Stimulated activated CD4-positive, alpha-beta T cell treated with anti-CD3 and anti-CD28 coated beads, Interleukin-2, amount 100 ng/mL, for 4 hours (primary cell): ENCODE measurements at regions not wholly inside any gene's neighbourhood (a gene's known extent, or its start where the extent isn't known, plus 50 kb on each side); places are given as distances from the start of the nearest gene placed in this dataset.
"Not testable (repeated sequence)": the region's sequence is repeated elsewhere in the genome, so short reads cannot be mapped to it uniquely, and the experiment has no call there.

ENCODE experiments used
- DNase-seq: peaks from one replicate; pipeline ENCODE4 v3.0.0-alpha.2; 2020; ENCODE audit warnings: low read depth

DNA sequence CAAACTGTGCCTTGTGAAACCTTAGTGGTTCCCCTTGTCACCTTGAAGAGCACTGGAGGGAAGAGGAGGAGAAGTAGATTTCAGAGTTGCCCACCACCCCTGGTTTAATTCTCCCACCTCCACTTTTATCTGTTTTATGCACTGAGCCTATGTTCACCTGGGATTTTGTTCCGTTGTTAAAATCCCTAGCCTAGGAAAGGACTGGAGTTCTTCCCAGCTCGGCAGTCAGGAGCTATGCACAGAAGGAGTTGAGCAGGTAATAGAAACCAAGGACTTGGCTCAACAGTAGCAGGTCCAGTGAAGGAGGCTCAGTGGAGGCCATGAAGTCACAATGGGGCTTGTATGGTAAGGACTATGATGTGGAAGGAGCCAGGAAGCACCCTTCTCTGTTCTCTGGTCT, 182.4 kb upstream of the ADRA1D start:
- no peak for DNase-seq

DNA sequence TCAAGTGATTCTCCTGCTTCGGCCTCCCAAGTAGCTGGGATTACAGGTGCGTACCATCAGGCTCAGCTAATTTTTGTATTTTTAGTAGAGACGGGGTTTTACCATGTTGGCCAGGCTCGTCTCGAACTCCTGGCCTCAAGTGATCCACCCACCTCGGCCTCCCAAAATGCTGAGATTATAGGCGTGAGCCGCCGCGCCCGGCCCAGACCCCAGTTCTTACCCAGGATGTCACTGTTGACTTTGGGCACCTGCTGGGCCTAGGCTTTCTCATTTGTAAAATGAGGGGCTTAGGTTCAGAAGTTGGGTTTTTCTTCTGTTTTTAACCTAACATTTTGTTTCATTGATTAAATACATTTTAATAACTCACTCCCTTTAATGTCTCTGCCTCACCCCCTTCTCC, 181.7 kb upstream of the ADRA1D start:
- not testable (repeated sequence) for DNase-seq

DNA sequence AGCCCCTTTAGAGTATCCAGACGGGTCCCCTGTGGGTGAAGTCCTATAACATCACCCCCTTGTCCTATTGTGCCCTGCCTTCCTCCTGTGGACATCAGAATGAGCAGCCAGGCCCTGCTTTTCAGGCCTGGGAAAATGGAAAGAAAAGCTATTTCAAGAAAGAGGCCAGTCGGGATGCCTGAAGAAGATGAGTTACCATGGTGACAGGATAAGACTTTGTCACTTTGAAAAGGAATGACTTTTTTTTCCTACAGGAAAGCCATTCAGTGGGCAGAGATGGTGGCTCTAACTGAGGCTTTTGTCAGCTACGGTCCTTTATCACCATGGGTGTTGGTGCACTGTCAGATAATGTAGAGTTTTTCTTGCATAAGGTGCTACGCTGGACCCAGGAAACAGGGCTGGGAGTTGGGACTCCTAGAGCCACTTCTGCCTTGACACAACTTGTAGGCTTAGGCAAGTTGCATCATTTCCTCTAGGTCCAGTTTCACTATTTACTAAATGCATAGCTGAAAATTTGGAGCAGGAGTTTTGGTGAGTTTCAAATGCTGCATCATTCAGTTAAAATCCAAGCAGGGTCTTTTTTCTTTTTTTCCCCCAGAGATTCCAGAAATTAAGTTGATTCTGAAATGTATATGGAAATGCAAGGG, 179.0 kb upstream of the ADRA1D start:
- DNase-seq: no peak

DNA sequence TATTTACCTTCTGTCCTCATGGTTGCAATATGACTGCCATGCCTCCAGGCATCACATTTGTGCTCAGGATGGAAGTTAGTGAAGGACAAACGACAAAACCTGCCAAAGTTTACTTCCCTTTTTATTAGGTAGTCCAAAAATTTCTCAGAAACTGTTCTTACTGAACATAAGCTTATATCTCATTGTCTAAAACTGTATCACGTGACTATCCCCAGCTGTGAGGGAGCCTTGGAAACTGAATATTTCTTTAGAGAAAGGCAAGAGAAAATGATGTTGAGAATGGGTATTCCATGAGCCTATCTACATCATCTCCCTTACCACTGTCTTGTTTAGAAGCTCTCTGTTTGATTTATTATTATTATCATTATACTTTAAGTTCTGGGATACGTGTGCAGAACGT, 169.1 kb upstream of the ADRA1D start:
- DNase-seq: no peak

DNA sequence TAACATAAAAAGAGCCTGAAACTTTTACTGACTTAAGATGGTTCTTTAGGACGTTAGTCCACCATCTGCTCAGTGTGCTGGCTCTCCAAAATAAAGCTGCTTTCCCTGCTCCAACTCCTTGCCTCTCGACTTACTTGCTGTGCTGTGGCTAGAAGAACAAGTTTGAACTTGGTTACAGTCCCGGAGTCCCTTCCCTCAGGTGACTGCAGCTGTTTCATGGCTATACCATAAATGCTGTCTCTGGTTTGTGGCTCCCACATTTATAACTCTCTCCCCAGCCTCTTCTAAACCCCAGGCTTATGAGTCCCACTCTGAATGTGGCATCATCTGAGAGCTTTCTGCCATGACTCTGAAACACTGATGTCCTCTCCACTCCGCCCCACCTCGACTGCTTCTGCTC, 166.2 kb upstream of the ADRA1D start:
- no peak for DNase-seq

DNA sequence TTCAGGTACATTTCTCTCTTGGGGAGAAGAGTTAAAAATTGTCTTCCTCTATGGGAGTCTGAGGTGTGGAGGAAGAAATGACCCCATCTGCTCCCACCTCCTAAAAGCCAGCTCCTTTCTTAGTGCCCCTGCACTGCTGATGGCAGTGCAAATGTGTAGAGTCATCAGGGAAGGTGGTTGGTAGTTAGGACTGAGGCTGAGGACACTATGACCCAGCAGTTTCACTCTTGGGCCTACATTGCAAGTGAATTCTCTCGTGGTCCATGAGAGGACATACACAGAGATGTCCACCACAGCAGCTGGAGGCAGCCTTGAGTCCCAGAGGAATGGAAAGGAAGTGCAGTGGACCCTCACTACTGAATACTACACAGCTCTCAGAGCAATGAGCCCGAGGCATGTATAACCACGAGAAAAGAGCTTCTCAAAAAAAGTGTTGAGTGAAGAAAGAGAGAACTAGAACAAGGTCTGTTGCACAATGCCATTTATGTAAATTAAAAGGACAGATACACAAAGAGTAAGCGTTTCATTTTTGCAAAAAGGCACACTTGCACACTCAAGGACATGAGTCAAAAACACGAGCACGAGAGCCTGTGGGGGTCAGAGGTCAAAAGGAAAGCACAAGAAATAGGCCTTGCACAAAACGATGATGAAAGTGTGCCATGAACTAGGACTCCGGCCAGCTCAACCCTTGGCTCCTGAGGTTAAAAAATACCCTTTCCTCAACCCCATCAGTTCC, 164.4 kb upstream of the ADRA1D start:
- DNase-seq: no peak

DNA sequence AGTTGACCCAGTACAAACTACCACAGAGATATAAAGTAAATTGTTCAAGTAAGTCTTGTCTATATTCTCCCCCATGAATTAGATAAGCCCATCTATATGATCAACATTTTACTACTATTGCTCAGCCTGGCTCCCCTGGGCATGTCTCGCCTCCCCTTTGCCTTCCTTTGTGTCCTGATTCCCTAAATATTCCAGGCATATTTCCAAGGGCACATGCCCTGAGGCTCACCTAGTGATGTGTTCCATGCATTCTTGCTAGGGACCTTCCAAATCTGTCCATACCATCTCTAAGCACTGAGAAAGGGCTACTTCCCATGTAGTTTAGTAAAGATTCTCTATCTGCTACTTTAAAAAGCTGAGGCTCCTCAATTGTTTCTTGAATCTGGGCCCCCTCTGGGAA, 163.1 kb upstream of the ADRA1D start:
- DNase-seq: no peak

DNA sequence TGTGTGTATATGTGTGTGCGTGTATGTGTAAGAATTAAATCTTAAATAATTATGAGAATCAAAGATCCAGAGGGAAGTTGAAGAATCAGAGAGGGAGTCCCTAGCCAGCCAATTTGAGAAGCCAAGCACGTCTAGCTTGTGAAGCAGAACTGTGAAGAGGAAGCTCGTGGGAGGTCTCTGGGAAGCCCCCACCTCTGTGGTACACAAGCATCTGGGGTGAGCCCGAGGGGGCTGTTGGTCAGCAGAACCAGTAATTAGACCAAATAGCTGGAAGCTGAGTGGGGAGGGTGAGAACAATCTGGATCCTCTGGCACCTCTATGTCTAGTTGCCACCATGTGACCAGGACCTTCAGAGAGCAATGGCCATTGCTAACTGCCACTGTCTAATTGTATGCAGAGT, 162.7 kb upstream of the ADRA1D start:
- no peak for DNase-seq

DNA sequence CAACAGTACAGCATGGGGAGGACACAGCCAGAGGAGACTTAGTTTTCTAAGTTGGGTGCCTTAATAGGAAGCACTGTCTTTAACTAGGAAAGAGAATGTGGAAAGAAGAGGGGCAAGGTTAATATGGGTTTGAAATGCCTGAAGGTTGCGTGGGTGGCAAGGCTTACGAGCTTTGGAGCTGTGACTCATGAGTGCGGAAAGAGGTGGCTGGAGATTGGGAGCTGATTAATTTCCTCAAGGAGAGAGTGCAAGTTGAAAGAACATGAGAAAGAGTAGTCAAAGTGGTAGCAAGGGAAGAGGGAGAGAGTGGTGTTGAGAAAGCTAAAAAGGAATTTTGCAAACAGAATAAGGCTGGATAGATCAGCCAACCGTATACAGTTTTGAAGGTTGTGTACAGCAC, 157.5 kb upstream of the ADRA1D start:
- no peak for DNase-seq

DNA sequence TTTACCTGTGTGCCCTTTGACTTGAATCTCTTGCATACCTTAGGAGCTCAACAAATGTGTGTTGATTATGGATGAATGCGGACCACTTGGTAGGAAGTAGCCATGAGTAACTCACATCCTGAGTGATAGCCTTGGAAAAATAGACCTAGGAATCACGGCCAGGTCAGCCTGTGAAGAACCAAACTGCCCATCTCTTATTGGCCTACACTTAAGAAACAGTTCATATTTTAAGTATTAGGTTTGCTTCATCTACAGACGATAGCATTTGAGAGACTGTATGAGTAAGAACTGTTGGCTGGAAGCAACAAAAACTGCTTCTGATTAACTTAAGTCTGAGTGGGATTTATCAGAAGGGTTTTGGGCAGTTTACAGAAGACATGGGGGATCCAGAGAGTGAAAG, 152.5 kb upstream of the ADRA1D start:
- no peak for DNase-seq

DNA sequence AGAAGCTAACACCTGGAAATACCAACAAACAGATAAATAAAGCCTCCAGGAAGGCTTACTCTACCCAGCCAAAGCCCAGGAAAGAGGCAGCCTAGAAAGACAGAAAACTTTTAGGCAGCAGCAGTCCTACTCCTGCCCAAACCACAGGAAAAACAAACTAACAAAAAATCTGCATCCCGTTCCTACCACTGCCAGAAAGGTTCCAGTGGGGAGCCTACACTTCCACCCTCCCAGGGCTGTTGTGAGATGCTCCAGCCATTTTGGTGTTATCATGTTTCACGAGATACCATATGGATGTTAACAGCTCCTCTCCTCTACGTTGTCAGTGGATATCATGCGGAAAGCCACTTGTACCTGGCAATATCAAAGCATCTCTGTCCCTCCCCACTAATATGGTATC, 135.9 kb upstream of the ADRA1D start:
- DNase-seq: no peak

DNA sequence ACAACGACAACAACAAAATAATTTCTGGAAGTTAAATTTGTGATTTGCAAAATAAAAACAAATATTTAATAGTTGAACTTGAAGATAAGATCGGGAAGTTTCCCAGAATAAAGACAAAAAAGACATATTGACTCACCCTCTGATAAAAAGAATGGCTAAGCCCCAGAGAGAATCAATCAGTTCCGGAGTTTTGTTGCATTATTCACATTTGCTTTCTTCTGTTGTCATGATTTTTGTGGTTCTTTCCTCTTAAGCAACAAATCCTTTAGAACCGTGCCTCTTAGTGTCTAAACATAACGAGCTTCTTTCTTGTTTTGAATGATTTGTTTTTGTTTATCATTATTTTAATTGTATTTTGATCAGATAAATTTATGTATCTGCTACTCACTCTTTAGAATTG, 134.9 kb upstream of the ADRA1D start:
- DNase-seq: no peak

DNA sequence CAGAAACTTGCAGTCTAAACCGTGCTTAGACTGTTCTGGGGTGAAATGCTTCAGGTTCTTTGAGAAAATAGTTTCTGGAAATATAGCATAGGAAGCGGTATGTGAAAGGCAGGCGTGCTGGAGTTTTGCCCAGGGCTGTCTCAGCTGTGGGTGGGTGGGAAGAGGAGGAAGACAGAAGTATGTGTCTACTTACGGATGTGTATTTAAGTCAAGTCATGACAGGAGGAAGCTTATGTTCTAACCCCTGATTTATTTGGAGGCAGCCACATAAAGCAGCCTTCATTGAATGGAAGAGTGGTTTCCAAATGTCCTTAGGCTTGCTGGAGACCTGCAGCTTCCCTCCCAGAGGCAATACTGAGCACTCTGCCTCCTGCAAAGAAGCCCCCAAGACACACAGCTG, 126.8 kb upstream of the ADRA1D start:
- DNase-seq: no peak

DNA sequence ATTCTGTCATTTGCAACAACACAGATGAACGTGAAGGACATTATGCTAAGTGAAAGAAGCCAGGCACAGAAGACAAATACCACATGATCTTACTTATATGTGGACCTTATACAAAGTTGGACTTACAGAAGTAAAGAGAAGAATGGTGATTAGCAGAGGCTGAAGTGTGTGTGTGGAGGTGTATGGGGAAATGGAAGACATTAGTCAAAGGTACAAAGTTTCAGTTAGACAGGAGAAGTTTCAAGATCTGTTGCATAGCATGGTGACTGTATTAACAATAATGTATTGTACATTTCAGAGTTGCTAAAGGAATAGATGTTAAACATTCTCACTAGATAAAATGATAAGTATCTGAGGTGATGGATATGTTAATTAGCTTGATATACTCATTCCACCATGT, 124.4 kb upstream of the ADRA1D start:
- no peak for DNase-seq

DNA sequence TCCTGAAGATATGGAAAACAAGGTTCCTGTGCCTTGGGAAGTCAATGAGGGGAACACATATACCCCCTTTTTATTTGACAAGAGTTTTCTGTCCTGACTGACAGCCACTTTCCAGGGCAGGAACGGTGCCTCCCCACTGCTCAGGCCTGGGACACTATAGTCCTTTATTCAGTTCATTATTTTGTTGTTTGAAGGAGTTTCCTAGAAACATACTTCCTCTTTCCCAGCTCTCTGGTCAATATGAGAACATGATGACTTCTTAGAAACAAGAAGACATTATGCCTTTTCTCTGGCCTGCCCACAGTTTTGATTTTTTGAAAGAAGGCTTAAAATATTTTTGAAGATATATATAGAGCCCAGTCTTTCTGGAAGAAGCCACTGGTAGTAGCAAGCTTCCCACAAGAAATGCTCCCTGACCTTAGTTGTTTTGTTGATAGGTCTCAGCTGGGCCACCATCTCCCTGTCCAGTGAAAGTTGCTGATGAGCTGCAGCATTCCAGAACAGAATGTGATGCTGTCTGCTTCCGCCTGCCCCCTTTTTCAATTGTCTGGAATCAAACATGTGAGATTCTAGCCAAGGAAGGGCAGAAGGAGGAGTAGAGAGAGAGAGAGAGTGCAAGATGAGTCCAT, 122.7 kb upstream of the ADRA1D start:
- DNase-seq: no peak

DNA sequence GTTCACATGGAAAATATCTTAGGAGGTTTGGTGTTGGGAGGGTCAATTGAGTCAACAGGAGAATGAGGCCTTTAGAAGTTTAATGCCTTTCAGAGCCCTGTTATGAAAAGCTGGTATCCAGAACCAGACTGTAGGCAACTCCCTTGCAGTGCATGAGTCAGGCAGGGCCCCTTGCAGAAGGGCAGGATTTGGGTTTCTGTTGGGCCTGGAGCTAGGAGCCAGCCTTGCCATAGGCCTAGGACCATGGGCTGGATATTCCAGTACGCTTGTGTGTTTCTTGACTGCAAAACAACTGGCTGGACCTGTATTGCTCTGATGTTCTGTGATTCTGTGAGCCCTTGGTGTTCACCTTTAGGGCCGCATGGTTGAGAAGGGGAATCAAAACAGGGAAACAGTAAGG, 121.8 kb upstream of the ADRA1D start:
- DNase-seq: no peak

DNA sequence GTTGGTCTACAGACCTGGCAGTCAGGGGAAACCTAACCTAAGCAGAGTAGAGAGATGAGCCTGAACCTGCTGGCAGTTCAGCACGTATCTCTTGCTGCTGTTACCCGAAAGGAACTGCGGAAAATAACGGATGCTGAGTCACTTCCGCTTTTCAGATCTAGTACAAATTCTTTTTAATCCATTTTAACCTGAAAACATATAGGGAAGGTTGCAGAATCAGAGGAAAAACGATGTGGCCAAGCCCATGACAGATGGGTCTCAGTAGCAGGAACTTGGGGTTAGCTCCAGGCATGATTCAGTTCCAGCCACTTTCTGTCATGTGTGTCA, 120.7 kb upstream of the ADRA1D start:
- no peak for DNase-seq

DNA sequence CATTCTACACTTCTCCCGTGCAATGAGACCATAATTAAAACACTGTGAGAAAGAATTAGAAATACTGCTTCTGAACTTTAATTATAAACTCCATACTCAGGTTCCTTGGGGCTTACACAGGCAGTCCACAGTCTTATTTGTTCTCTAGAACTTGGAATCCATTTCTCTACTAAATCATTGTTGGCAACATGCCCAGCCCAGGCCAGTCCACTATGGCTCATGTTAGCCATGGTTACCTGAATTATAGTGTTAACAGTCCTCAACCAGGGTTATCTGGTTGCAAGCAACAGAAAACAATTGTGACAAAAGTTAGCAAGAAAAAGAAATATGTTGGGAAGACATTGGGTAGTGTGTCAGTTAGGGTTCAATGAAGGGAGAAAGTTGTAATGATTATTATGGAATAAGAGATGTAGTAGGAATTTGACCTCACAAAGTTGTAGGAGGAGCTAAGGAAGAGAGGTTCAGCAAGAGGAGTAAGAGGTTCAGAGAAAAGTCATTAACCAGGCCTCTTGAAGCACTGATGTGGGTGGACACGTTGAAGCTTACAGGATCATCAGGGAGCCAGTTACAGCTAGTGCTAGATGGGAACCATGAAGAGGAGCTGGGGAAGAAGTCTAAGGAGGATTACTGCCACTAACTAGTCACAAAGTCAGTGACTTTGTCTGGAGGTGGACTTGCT, 120.2 kb upstream of the ADRA1D start:
- DNase-seq: no peak

DNA sequence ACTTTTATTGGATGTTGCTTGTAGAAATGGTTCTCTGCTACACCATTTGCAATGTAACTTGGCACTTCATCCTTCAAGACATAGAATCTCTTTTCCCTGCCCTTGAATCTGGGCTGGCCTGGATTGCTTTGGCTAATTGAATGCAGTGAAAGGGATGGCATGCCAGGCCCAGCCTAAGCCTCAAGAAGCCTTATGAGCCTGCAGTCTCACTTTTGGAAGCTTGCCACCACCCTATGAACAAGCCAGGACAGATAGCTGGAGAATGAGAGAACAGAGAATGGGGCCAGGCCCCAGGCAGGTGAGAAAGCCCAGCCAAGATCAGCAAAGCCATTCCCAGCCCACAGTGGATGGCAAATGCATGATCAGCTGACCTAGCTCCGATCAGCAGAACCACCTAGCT, 117.0 kb upstream of the ADRA1D start:
- DNase-seq: no peak

DNA sequence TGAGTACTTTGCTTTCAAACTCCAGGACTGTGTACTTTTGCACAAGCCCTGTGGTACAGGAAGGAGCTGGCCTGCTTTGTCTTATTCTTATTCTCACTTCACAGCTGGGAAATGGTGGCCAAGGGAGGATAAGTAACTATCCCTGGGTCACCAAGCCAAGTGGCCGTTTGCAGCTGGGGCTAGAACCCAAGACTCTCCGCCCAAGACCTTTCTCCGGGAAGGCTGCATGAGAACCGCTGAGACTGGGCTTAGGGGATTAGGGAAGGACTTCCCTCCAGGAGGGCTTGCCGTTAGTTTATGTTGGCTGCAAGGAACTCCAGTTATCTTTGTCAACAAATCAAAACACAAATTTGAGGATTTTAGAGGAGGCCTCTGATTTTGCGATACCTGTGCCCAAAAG, 109.5 kb upstream of the ADRA1D start:
- DNase-seq: no peak

DNA sequence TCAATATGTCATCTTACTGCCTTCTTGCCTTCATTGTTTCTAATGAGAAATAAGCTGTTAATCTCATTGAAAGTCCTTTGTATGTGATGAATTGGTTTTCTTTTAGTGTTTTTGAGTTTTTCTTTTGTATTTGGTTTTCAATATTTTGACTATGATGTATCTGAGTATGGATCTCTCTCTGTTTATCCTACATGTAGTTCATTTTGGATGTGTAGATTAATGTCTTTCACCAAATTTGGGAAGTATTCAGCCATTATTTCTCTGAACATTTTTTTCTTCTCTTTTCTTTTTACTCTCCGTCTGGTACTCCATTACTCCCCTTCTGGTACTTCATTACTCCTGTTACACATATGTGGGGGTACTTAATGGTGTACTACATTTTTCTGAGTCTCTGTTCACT, 103.3 kb upstream of the ADRA1D start:
- no peak for DNase-seq

DNA sequence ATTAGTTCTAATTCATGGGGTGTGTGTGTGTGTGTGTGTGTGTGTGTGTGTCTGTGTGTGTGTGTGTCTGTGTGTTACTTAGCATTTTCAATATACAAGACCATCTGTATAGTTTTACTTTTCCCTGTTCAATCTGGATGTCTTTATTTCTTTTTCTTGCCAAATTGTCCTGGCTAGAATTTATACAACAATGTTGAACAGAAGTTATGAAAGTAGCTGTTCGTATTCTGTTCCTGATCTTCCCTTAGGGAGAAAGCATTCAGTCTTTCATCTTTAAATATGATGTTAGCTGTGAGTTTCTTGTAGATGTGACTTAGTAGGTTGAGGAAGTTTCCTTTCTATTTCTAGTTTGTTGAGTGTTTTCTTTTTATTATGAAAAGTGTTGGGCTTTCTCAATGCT, 101.0 kb upstream of the ADRA1D start:
- no peak for DNase-seq

DNA sequence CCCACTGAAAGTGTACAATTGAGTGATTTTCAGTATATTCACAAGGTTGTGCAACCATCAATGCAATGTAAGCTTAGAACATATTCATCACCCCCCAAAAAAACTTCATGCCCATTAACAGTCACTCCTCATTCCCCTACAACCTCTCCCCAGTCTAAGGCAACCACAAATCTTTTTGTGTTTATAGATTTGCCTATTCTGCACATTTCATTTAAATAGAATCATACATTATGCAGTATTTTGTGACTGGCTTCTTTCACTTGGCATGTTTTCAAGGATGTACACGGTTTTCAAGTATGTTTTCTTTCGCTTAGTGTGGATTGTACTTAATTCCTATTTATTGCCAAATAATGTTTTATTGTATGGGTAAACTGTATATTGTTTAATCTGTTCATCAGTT, 95.6 kb upstream of the ADRA1D start:
- DNase-seq: no peak
